Mesenchymal stem cell (in vitro differentiated cells and primary cell): ENCODE measurements at regions not wholly inside any gene's neighbourhood (a gene's known extent, or its start where the extent isn't known, plus 50 kb on each side); places are given as distances from the start of the nearest gene placed in this dataset.

Source experiments
- DNase-seq: peaks from one replicate; pipeline ENCODE4 v3.0.0-alpha.2; 2013
- H2AFZ ChIP-seq: one replicate; pipeline ENCODE4 v1.6.1; 2013; ENCODE audit warnings: low read depth, mild to moderate bottlenecking, control low read depth, inconsistent platforms, low read length, moderate library complexity
- H2AK5ac ChIP-seq: 2 replicates; pipeline ENCODE4 v1.6.1; 2013; ENCODE audit warnings: low read length, moderate library complexity, mild to moderate bottlenecking, inconsistent platforms; ENCODE audit not compliant: severe bottlenecking
- H2BK120ac ChIP-seq: one replicate; pipeline ENCODE4 v1.6.1; 2013; ENCODE audit warnings: low read depth, mild to moderate bottlenecking, inconsistent platforms, low read length, moderate library complexity
- H2BK12ac ChIP-seq, 2 experiments: one replicate each; pipeline ENCODE4 v1.6.1; 2013; ENCODE audit warnings: inconsistent platforms in 2 of 2, low read length in 2 of 2, mild to moderate bottlenecking in 2 of 2, moderate library complexity in 2 of 2, control low read depth in 1 of 2
- H2BK15ac ChIP-seq: one replicate; pipeline ENCODE4 v1.6.1; 2013; ENCODE audit warnings: mild to moderate bottlenecking, low read depth, inconsistent platforms; ENCODE audit not compliant: poor library complexity, severe bottlenecking
- H2BK5ac ChIP-seq: 2 replicates; pipeline ENCODE4 v1.6.1; 2013; ENCODE audit warnings: low read depth, mild to moderate bottlenecking, low read length, control low read depth, inconsistent platforms; ENCODE audit not compliant: poor library complexity, severe bottlenecking
- H3K14ac ChIP-seq, 2 experiments: one replicate each; pipeline ENCODE4 v1.6.1; 2013; ENCODE audit warnings: inconsistent platforms in 2 of 2, low read length in 2 of 2, control low read depth in 1 of 2, mild to moderate bottlenecking in 1 of 2, moderate library complexity in 1 of 2
- H3K18ac ChIP-seq, 2 experiments: one replicate each; pipeline ENCODE4 v1.6.1; 2013; ENCODE audit warnings: inconsistent platforms in 2 of 2, low read length in 2 of 2, control low read depth in 1 of 2, low read depth in 1 of 2, mild to moderate bottlenecking in 1 of 2
- H3K23ac ChIP-seq, 2 experiments: one replicate each; pipeline ENCODE4 v1.6.1; 2013; ENCODE audit warnings: inconsistent platforms in 2 of 2, low read length in 2 of 2, mild to moderate bottlenecking in 2 of 2, moderate library complexity in 2 of 2, control low read depth in 1 of 2
- H3K27ac ChIP-seq: 2 replicates; pipeline ENCODE4 v1.5.1; 2013; ENCODE audit warnings: mild to moderate bottlenecking, moderate library complexity, low read length, control low read depth, inconsistent platforms; ENCODE audit not compliant: poor library complexity, severe bottlenecking
- H3K27me3 ChIP-seq, 2 experiments: 2 replicates each; pipeline versions ENCODE4 v1.6.1 to v1.7.0; 2013; ENCODE audit warnings: low read length in 2 of 2, mild to moderate bottlenecking in 2 of 2, moderate library complexity in 2 of 2, control low read depth in 1 of 2, inconsistent platforms in 1 of 2; ENCODE audit not compliant: control insufficient read depth in 1 of 2, insufficient read depth in 1 of 2
- H3K36me3 ChIP-seq, 2 experiments: 2 replicates each; pipeline versions ENCODE4 v1.6.1 to v1.7.0; 2013; ENCODE audit warnings: low read length in 2 of 2, control low read depth in 1 of 2, inconsistent platforms in 1 of 2, low read depth in 1 of 2, mild to moderate bottlenecking in 1 of 2; ENCODE audit not compliant: insufficient read depth in 2 of 2, control insufficient read depth in 1 of 2
- H3K4ac ChIP-seq, 2 experiments: one replicate each; pipeline ENCODE4 v1.6.1; 2013; ENCODE audit warnings: inconsistent platforms in 2 of 2, low read length in 2 of 2, mild to moderate bottlenecking in 2 of 2, moderate library complexity in 2 of 2, control low read depth in 1 of 2, low read depth in 1 of 2
- H3K4me1 ChIP-seq: 2 replicates; pipeline ENCODE4 v1.6.1; 2013; ENCODE audit warnings: low read depth, low read length, control low read depth; ENCODE audit not compliant: control insufficient read depth, insufficient read depth
- H3K4me2 ChIP-seq: 2 replicates; pipeline ENCODE4 v1.6.1; 2013; ENCODE audit warnings: low read length, mild to moderate bottlenecking, inconsistent platforms; ENCODE audit not compliant: poor library complexity, severe bottlenecking
- H3K4me3 ChIP-seq, 2 experiments: 2 replicates each; pipeline versions ENCODE4 v1.5.1 to v1.7.0; 2013; ENCODE audit warnings: low read length in 2 of 2, mild to moderate bottlenecking in 2 of 2, control low read depth in 1 of 2, low read depth in 1 of 2; ENCODE audit not compliant: insufficient read depth in 1 of 2
- H3K79me1 ChIP-seq: replicated peaks from 2 replicates; pipeline ENCODE4 v1.6.1; 2013; ENCODE audit warnings: mild to moderate bottlenecking, control low read depth, low read length, inconsistent platforms; ENCODE audit not compliant: poor library complexity, severe bottlenecking
- H3K9ac ChIP-seq: 2 replicates; pipeline ENCODE4 v1.7.0; 2013; ENCODE audit warnings: mild to moderate bottlenecking, low read length, moderate library complexity
- H3K9me3 ChIP-seq: 2 replicates; pipeline ENCODE4 v1.7.0; 2013; ENCODE audit warnings: mild to moderate bottlenecking, low read length; ENCODE audit not compliant: control insufficient read depth
- H4K8ac ChIP-seq: one replicate; pipeline ENCODE4 v1.6.1; 2013; ENCODE audit warnings: inconsistent platforms, mild to moderate bottlenecking, low read length, moderate library complexity
- H4K91ac ChIP-seq: one replicate; pipeline ENCODE4 v1.6.1; 2013; ENCODE audit warnings: mild to moderate bottlenecking, low read length, inconsistent platforms
- WGBS: methylation state at CpG from one replicate; pipeline ENCODE4 v1.1.7; 2013; ENCODE audit warnings: mixed read lengths; 5-methylcytosine and 5-hydroxymethylcytosine counted together

DNA sequence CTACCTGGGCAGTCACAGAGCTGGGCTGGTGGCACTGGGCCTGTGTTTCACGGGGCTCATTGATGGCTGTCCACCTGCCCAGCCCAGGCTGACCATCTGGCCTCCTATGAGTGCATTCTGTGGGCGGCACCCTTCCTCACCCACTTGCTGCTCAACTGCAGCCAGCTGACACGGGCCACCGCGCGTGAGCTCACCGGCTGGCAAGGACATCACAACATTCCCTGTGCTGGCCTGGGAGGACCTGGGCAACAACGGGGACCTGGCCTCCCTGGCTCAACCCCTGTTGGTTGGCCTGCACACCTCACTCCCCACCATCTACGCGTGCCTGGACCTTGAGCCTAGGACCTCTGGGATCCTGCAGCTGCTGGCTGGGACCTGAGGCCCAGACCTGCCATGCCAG, 98.2 kb upstream of the DTNA start:
- Histone ChIP-seq H3K36me3 (no peaks in the 10 kb centered on the region), H3K14ac (no peak overlapping the region), H2BK5ac (no peak overlapping the region), H3K4me1 (no peaks in the 10 kb centered on the region), H3K27ac (no peak overlapping the region), H2AFZ (no peak overlapping the region), H3K23ac (no peak overlapping the region), H2AK5ac (no peak overlapping the region), H4K8ac (no peak overlapping the region), H3K4me2 (no peak overlapping the region), H2BK120ac (no peak overlapping the region), H2BK12ac (no peak overlapping the region), H3K9ac (no peak overlapping the region), H2BK15ac (no peak overlapping the region), H3K9me3 (peaks cover 6% of the 10 kb centered on the region), H4K91ac (no peak overlapping the region), H3K4me3 (no peak overlapping the region), H3K79me1 (no peaks in the 10 kb centered on the region), H3K18ac (peak overlapping the region in 1 of 2 experiments; percentile 25), H3K27me3 (no peaks in the 10 kb centered on the region), H3K4ac (no peak overlapping the region)
- no peak for DNase-seq
- 95% methylated on average over 10 of the region's 10 CpGs for WGBS

DNA sequence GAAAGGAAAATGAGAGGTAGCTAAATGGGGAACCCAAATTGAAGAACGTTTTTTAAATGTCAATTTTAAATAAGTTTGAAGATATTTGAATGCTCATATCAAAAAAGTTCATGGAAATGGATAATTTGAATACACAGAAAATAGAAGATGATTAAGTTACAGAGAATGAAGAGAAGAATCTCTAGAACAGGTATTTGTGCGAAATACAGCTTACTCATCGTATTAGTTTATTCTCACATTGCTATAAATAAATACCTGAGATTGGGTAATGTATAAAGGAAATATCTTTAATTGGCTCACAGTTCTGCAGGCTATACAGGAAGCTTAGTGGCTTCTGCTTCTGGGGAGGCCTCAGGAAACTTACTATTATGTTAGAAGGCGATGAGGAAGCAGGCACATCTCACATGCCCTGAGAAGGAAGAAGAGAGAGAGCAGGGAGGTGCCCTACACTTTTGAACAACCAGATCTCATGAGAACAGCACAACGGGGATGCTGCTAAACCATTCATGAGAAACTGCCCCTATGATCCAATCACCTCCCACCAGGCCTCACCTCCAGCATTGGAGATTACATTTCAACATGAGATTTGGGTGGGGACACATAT, 89.7 kb upstream of the DTNA start:
- Histone ChIP-seq H3K27me3 (no peaks in the 10 kb centered on the region), H3K9ac (no peak overlapping the region), H3K4me2 (no peak overlapping the region), H2BK12ac (no peak overlapping the region), H3K4me1 (no peaks in the 10 kb centered on the region), H2AFZ (no peak overlapping the region), H4K8ac (no peak overlapping the region), H3K36me3 (no peaks in the 10 kb centered on the region), H2BK15ac (no peak overlapping the region), H3K18ac (no peak overlapping the region), H3K4me3 (no peak overlapping the region), H2BK5ac (no peak overlapping the region), H4K91ac (no peak overlapping the region), H2AK5ac (no peak overlapping the region), H2BK120ac (no peak overlapping the region), H3K9me3 (peaks cover 6% of the 10 kb centered on the region), H3K4ac (no peak overlapping the region), H3K14ac (no peak overlapping the region), H3K27ac (no peak overlapping the region), H3K79me1 (no peaks in the 10 kb centered on the region), H3K23ac (no peak overlapping the region)
- no peak for DNase-seq
- WGBS, result 97% methylated on average over 3 of the region's 5 CpGs

DNA sequence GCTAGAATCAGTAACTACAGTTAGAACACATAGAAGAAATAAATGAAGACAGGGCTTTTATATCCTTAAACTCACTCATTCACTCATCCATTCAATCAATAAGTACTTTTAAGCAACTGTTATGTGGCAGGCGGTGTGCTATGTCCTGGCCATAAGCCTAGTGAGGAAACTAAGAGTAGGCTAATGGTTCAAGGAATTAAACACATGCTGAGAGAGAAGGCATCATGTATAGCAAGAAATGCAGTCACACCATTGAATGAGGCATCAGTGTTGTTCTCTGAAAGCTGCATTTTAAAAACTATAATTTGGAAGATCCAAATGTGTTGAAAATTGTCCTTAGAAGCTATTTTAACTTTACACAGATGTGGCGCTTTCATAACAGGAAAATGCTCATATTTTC, 86.5 kb upstream of the DTNA start:
- Histone ChIP-seq H2AK5ac (no peak overlapping the region), H2BK5ac (no peak overlapping the region), H3K4me2 (no peak overlapping the region), H3K27me3 (no peaks in the 10 kb centered on the region), H4K91ac (no peak overlapping the region), H3K36me3 (no peaks in the 10 kb centered on the region), H2BK15ac (no peak overlapping the region), H3K4me3 (no peak overlapping the region), H3K9ac (no peak overlapping the region), H2BK12ac (no peak overlapping the region), H3K9me3 (no peaks in the 10 kb centered on the region), H3K23ac (no peak overlapping the region), H4K8ac (no peak overlapping the region), H2AFZ (no peak overlapping the region), H3K4ac (no peak overlapping the region), H2BK120ac (no peak overlapping the region), H3K27ac (no peak overlapping the region), H3K18ac (no peak overlapping the region), H3K79me1 (no peaks in the 10 kb centered on the region), H3K4me1 (no peaks in the 10 kb centered on the region), H3K14ac (no peak overlapping the region)
- WGBS, result 100% methylated on average over 2 of the region's 2 CpGs
- DNase-seq, result no peak

GRCh38 chr18:34624551-34624950, 85.5 kb upstream of the DTNA start:
- peak; percentile 37 for DNase-seq
- Histone ChIP-seq H2BK15ac (no peak overlapping the region), H3K4ac (no peak overlapping the region), H3K4me2 (no peak overlapping the region), H3K9me3 (no peaks in the 10 kb centered on the region), H3K4me3 (no peak overlapping the region), H3K14ac (no peak overlapping the region), H3K36me3 (no peaks in the 10 kb centered on the region), H2AK5ac (no peak overlapping the region), H3K4me1 (no peaks in the 10 kb centered on the region), H2BK120ac (no peak overlapping the region), H3K79me1 (no peaks in the 10 kb centered on the region), H3K9ac (no peak overlapping the region), H3K23ac (no peak overlapping the region), H4K8ac (no peak overlapping the region), H3K18ac (no peak overlapping the region), H2AFZ (no peak overlapping the region), H2BK5ac (no peak overlapping the region), H4K91ac (no peak overlapping the region), H3K27ac (no peak overlapping the region), H3K27me3 (no peaks in the 10 kb centered on the region), H2BK12ac (no peak overlapping the region)
- WGBS, result 20% methylated on average over 3 of the region's 3 CpGs
